Activated CD4-positive, alpha-beta T cell treated with anti-CD3 and anti-CD28 coated beads for 36 hours (primary cell): ENCODE measurements at regions not wholly inside any gene's neighbourhood (a gene's known extent, or its start where the extent isn't known, plus 50 kb on each side); places are given as distances from the start of the nearest gene placed in this dataset.
"Not testable (repeated sequence)": the region's sequence is repeated elsewhere in the genome, so short reads cannot be mapped to it uniquely, and the experiment has no call there.

Experiments
- ATAC-seq: fragments of 200-7000 bp; cut with Tn5 transposase; one replicate; pipeline ENCODE4 v1.10.0; 2021; ENCODE audit warnings: mild to moderate bottlenecking, moderate library complexity
- CTCF ChIA-PET: fragments of 350-600 bp; sonication (Branson Sonifier 250); formaldehyde crosslinking; loops from one replicate; lab custom pipeline; 2021; ENCODE audit warnings: antibody characterized with exemption; lab: Charles Lee
- POLR2A ChIA-PET: fragments of 350-600 bp; sonication (Branson Sonifier 250); formaldehyde crosslinking; loops from one replicate; lab custom pipeline; 2021; ENCODE audit warnings: antibody characterized with exemption, inconsistent platforms; lab: Charles Lee
- DNase-seq: peaks from one replicate; pipeline ENCODE4 v3.0.0-alpha.2; 2020
- H3K27ac Mint-ChIP-seq: one replicate; pipeline ENCODE4 v1.8.0; 2021; ENCODE audit warnings: mixed read lengths
- H3K27me3 Mint-ChIP-seq: one replicate; pipeline ENCODE4 v1.8.0; 2021; ENCODE audit warnings: mixed read lengths
- H3K36me3 Mint-ChIP-seq: one replicate; pipeline ENCODE4 v1.8.0; 2021; ENCODE audit warnings: low read depth, mixed read lengths
- H3K4me1 Mint-ChIP-seq: one replicate; pipeline ENCODE4 v1.8.0; 2021; ENCODE audit warnings: mixed read lengths
- H3K4me3 Mint-ChIP-seq: one replicate; pipeline ENCODE4 v1.8.0; 2021; ENCODE audit warnings: mild to moderate bottlenecking, moderate library complexity, mixed read lengths
- H3K9me3 Mint-ChIP-seq: one replicate; pipeline ENCODE4 v1.8.0; 2021; ENCODE audit warnings: low read depth, mixed read lengths
- intact Hi-C, 2 experiments: fragments of 100-400 bp; cut with DNase I in 1 of 2; cut with micrococcal nuclease in 1 of 2; formaldehyde crosslinking; loops; one replicate each; pipeline versions ENCODE4 v1.14.2 to v1.15.1; 2022 to 2024; cut with DNase I, micrococcal nuclease

DNA sequence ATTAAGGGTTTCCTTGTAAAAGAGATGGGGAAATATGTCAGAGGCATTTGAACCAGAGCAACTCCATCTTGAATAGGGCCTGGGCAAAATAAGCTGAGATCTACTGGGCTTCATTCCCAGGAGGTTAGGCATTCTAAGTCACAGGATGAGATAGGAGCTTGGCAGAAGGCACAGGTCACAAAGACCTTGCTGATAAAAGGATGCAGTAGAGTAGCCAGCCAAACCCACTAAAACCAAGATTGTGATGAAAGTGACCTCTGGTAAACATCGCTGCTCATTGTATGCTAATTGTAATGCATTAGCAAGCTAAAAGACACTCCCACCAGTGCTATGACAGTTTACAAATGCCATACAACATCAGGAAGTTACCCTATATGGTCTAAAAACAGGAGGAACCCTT is 1390.3 kb downstream of the RAPGEF2 start:
- CTCF ChIA-PET = no interaction called here
- no peak overlapping the region for H3K27ac Mint-ChIP-seq
- DNase-seq (no peak), ATAC-seq (no peak)
- no peaks in the 10 kb centered on the region for H3K36me3 Mint-ChIP-seq
- POLR2A ChIA-PET = no interaction called here
- H3K4me3 Mint-ChIP-seq = no peak overlapping the region
- H3K27me3 Mint-ChIP-seq = no peaks in the 10 kb centered on the region
- intact Hi-C loops = no loop called here
- H3K9me3 Mint-ChIP-seq = peaks cover 29% of the 10 kb centered on the region
- no peaks in the 10 kb centered on the region for H3K4me1 Mint-ChIP-seq

DNA sequence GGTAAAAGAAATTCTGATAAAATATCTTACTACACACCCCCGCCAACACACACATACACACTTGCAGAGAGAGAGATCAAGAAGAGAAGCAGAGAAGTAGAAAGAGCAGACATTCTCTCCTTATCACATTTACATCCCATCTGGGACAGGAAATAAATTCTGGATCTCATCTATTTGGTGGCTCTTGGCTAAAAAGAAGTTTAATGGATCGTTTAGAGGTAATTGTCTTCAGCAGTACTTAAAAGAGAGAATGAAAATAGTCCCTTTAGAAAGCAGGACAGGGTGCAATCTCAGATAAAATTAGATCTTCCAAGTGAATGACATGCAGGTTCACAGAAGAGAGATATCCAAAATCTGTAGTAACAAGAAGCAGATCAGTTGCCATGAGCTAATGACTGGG is 1392.5 kb downstream of the RAPGEF2 start:
- no peak for DNase-seq
- Mint-ChIP-seq H3K27me3 (no peaks in the 10 kb centered on the region), H3K4me1 (no peaks in the 10 kb centered on the region), H3K4me3 (no peak overlapping the region), H3K9me3 (peaks cover 17% of the 10 kb centered on the region), H3K36me3 (no peaks in the 10 kb centered on the region), H3K27ac (no peak overlapping the region)
- intact Hi-C loops = no loop called here
- ChIA-PET CTCF (interaction anchor here (0.6 kb wide), 1 partner anchor 922 kb away, joined by 3 read pairs; no protein-coding TSS in a partner anchor), POLR2A (no interaction called here)
- no peak for ATAC-seq

DNA sequence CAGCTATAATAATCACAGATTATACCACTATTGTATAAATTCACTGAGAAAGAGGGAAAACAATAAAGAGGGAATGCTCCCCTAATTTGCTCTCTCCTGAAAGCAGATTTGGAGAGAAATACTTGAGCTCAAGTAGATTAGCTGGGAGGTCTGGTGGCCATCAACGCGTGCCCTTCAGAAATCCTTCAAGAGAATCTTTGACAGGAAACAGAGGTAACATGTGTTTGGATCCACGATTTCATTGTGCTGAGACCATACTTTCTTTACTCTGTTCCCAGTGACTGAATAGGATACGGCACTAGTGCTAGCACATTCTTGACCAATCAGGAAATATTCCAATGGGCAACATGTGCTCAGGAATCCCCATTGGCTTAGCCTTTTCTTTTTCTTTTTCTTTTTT is 1395.3 kb downstream of the RAPGEF2 start:
- ATAC-seq = no peak
- Mint-ChIP-seq H3K4me3 (no peak overlapping the region), H3K27ac (no peak overlapping the region), H3K9me3 (peaks cover 10% of the 10 kb centered on the region), H3K4me1 (no peaks in the 10 kb centered on the region), H3K36me3 (no peaks in the 10 kb centered on the region), H3K27me3 (no peaks in the 10 kb centered on the region)
- intact Hi-C loops = no loop called here
- ChIA-PET CTCF (no interaction called here), POLR2A (no interaction called here)
- DNase-seq = no peak

DNA sequence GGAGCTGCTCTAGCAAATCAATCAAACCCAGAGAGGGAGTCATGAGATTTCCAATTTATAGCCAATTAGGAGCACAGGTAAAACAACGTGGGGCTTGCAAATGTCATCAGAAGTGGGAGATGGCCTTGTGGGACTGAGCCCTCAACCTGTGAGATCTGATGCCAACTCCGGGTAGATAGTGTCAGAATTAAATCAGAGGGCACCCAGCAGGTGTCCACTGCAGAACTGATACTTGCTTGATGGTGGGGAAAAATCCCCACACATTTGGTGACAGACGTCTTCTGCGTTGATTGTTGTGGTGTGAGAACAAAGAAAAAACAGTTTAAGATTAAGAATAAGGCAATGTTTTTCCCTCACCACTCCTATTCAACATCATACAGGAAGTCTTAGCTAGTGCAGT is 1402.8 kb downstream of the RAPGEF2 start:
- DNase-seq = no peak
- Mint-ChIP-seq H3K4me1 (no peaks in the 10 kb centered on the region), H3K27ac (no peak overlapping the region), H3K36me3 (no peaks in the 10 kb centered on the region), H3K27me3 (no peaks in the 10 kb centered on the region), H3K9me3 (peaks cover 4% of the 10 kb centered on the region), H3K4me3 (no peak overlapping the region)
- no peak for ATAC-seq
- intact Hi-C loops = no loop called here
- ChIA-PET CTCF (no interaction called here), POLR2A (no interaction called here)

DNA sequence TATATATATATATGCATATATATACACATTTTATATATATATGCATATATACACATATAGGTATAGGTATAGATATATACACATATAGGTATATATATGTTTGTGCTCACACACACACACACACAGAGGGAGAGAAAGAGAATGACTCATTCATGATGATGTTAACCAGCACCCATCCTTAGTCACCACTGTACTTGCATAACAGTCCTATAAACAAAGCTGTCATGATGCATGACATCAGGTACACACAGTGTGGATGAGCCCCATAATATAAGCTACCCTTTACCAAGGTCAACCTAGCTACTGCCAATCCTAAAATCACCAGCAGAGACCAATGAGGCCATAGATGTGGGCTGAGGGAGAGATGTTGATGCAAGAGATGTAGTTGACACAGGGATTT is 1408.0 kb downstream of the RAPGEF2 start:
- H3K27ac Mint-ChIP-seq = no peak overlapping the region
- H3K9me3 Mint-ChIP-seq = no peaks in the 10 kb centered on the region
- DNase-seq = no peak
- no peak for ATAC-seq
- H3K36me3 Mint-ChIP-seq = no peaks in the 10 kb centered on the region
- ChIA-PET CTCF (no interaction called here), POLR2A (no interaction called here)
- no peaks in the 10 kb centered on the region for H3K27me3 Mint-ChIP-seq
- H3K4me3 Mint-ChIP-seq = no peak overlapping the region
- intact Hi-C loops = no loop called here
- H3K4me1 Mint-ChIP-seq = no peaks in the 10 kb centered on the region

DNA sequence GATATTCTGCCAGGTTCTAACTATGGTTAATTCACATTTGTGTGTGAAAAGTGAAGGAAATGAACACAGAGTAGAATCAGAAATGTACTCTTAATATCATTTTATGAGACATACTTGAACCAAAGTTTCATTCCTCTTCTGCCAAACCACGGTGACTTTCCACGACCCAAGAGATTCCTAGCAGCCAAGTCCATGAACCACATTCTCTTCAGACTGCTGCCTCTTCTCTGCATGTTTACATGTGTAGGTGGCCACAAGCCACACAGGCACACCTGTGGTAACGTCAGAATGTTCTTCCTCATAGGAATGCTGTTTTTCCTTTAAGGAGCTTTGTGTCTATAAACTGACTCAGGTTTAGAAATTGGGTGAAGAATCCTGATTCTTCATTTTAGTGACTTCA is 1411.2 kb downstream of the RAPGEF2 start:
- ChIA-PET POLR2A (no interaction called here), CTCF (no interaction called here)
- Mint-ChIP-seq H3K36me3 (no peaks in the 10 kb centered on the region), H3K27ac (no peak overlapping the region), H3K4me1 (no peaks in the 10 kb centered on the region), H3K27me3 (no peaks in the 10 kb centered on the region), H3K9me3 (peaks cover 3% of the 10 kb centered on the region), H3K4me3 (no peak overlapping the region)
- DNase-seq (no peak), ATAC-seq (no peak)
- intact Hi-C loops = no loop called here

DNA sequence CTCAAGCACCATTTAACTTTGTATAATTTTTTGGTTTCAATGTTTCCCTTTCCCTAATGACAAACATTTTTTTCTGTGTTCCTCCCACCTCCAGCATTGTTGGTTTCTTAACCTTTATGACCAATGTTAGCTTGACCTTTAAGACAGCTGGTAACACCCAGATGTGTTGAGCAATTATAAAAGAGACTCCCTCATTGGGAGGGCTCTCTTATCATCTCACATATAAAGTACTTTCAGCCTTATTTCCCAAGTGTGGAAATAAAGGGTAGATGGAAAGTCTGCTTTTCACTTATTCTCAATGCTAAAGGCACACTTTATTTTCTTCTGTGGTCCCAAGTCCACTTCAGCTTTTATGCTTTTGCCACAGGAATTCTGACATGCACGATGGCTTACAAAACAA is 1420.4 kb downstream of the RAPGEF2 start:
- intact Hi-C loops = no loop called here
- Mint-ChIP-seq H3K9me3 (peaks cover 8% of the 10 kb centered on the region), H3K4me1 (no peaks in the 10 kb centered on the region), H3K27me3 (no peaks in the 10 kb centered on the region), H3K4me3 (no peak overlapping the region), H3K27ac (no peak overlapping the region), H3K36me3 (no peaks in the 10 kb centered on the region)
- DNase-seq (no peak), ATAC-seq (no peak)
- ChIA-PET POLR2A (no interaction called here), CTCF (interaction anchor here (0.7 kb wide), 1 partner anchor 327 kb away, joined by 3 read pairs; no protein-coding TSS in a partner anchor)

DNA sequence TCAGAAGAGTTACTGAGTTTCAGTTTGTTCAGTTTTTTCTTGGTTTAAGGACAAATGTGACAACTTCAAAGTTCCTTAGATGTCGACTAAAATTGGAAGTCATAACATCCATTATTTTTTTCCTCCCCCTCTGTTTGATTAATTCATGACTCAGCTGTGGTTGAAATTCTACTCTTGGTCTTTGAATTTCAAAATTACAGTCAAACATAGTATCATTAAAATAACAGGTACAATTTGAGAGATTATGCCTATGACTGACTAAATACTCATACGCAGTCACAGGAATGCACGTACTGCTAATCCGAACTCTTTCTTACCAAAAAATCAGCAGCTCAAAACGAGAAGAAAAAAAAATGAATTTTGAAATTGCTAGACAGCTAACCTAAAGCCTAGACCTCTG is 1434.8 kb downstream of the RAPGEF2 start:
- Mint-ChIP-seq H3K9me3 (peaks cover 3% of the 10 kb centered on the region), H3K4me3 (no peak overlapping the region), H3K27ac (no peak overlapping the region), H3K4me1 (no peaks in the 10 kb centered on the region), H3K36me3 (no peaks in the 10 kb centered on the region), H3K27me3 (no peaks in the 10 kb centered on the region)
- CTCF ChIA-PET = no interaction called here
- POLR2A ChIA-PET = no interaction called here
- intact Hi-C loops = no loop called here
- DNase-seq (no peak), ATAC-seq (no peak)

DNA sequence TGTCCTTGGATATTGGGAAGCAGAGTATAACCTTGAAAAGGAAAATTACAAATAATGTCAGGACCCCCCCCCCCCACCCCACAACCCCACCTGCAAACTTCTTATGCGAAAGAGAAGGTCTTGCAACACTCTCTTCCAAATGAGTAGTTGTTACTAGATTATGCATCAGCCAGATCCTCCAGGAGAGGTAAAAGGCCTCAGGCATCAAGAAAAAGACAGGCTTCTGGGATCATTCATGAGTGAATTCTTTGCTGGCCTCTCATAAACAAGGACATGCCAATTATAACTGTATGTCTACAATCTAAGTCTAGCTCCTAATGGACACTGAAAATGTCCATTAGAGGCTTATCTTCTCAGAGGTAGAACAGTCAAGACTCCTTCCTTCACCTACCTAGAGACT is 1443.3 kb downstream of the RAPGEF2 start:
- DNase-seq (no peak), ATAC-seq (no peak)
- Mint-ChIP-seq H3K9me3 (peaks cover 13% of the 10 kb centered on the region), H3K27me3 (no peaks in the 10 kb centered on the region), H3K27ac (no peak overlapping the region), H3K36me3 (no peaks in the 10 kb centered on the region), H3K4me3 (no peak overlapping the region), H3K4me1 (no peaks in the 10 kb centered on the region)
- intact Hi-C loops = no loop called here
- ChIA-PET POLR2A (no interaction called here), CTCF (no interaction called here)

DNA sequence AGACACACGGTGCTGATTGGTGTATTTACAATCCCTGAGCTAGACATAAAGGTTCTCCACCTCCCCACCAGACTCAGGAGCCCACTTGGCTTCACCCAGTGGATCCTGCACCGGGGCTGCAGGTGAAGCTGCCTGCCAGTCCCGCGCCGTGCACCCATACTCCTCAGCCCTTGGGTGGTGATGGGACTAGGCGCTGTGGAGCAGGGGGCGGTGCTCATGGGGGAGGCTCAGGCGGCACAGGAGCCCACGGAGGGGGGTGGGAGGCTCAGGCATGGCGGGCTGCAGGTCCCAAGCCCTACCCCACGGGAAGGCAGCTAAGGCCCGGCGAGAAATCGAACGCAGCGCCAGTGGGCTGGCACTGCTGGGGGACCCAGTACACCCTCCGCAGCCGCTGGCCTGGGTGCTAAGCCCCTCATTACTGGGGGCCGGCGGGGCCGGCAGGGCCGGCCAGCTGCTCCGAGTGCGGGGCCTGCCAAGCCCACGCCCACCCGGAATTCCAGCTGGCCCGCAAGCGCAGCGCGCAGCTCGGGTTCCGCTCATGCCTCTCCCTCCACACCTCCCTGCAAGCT is 1447.2 kb downstream of the RAPGEF2 start:
- H3K36me3 Mint-ChIP-seq, H3K4me1 Mint-ChIP-seq, H3K4me3 Mint-ChIP-seq, CTCF ChIA-PET, DNase-seq, H3K27ac Mint-ChIP-seq, intact Hi-C loops, ATAC-seq, POLR2A ChIA-PET, H3K27me3 Mint-ChIP-seq: not testable (repeated sequence)
- peaks cover 11% of the 10 kb centered on the region for H3K9me3 Mint-ChIP-seq

DNA sequence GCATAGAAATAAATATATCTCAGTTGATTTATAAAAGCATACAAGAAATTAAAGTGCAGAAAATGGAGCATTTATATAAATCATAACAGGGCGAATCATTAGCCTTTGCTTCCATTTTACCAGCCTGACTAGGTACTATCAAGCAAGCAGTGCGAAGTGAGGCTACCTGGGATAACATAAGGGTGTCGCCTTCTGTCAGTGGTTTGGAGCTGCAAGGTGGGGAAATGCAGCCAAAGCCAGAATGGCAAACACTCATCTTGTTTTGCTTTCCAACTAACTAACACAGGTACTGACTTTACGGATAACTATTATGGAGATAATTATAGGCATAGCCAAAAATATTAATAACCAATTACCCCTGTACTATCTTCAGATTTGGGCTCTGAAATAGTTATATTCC is 1459.8 kb downstream of the RAPGEF2 start:
- no peak for ATAC-seq
- Mint-ChIP-seq H3K27ac (no peak overlapping the region), H3K4me3 (no peak overlapping the region)

DNA sequence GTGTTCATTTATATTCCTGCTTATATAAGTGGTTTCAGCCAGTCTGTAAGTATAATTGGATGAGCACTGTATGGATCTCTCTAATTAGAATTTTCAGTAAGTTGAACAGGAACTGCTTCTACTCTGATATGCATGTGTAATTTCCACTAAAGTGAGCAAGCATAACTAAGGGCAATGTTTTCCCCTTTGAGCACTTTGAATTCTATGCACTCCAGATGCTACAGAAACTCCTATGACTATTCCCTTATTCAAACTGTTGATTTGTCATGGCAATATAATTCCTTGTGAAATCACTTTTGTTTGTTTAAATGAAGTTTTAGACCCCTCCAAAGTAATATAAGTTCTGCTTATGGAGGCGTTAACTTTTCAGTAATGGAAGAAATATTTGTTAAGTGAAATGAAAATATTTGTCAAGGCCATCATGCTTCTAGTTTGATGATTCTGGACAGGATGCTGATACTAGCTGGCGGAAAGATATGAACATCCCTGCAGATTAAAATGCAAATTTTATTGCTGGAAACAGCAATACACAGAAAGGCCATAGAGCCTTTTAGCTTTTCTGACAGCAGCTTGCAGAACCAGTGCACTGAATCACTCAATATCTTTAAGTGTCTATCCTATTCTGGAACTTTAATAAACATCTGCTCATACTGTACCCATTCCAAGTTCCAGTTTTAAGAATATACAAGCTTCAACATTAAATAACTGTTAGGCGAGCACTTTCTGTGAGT is 1460.8 kb downstream of the RAPGEF2 start:
- ATAC-seq (no peak), DNase-seq (no peak)
- POLR2A ChIA-PET = no interaction called here
- CTCF ChIA-PET = no interaction called here
- intact Hi-C loops = no loop called here
- no peak overlapping the region for H3K27ac Mint-ChIP-seq
- peaks cover 4% of the 10 kb centered on the region for H3K9me3 Mint-ChIP-seq
- no peak overlapping the region for H3K4me3 Mint-ChIP-seq
- H3K27me3 Mint-ChIP-seq = no peaks in the 10 kb centered on the region
- H3K36me3 Mint-ChIP-seq = no peaks in the 10 kb centered on the region
- H3K4me1 Mint-ChIP-seq = no peaks in the 10 kb centered on the region

More for the DNA sequence above, 1459.8 kb downstream of the RAPGEF2 start:
- H3K27me3 Mint-ChIP-seq = no peaks in the 10 kb centered on the region
- CTCF ChIA-PET = no interaction called here
- no peaks in the 10 kb centered on the region for H3K36me3 Mint-ChIP-seq
- POLR2A ChIA-PET = no interaction called here
- no peak for DNase-seq
- no peaks in the 10 kb centered on the region for H3K4me1 Mint-ChIP-seq
- intact Hi-C loops = no loop called here
- peaks cover 2% of the 10 kb centered on the region for H3K9me3 Mint-ChIP-seq
